Hepatocyte (in vitro differentiated cells): ENCODE measurements at regions not wholly inside any gene's neighbourhood (a gene's known extent, or its start where the extent isn't known, plus 50 kb on each side); places are given as distances from the start of the nearest gene placed in this dataset.

Experiments
- DNase-seq: peaks from one replicate; pipeline ENCODE4 v3.0.0-alpha.2; 2016; ENCODE audit warnings: low spot score
- H2AFZ ChIP-seq: fragments of 200-600 bp; sonication (generic); 2 replicates; pipeline ENCODE4 v1.6.0; 2016; ENCODE audit warnings: antibody characterized with exemption, mild to moderate bottlenecking
- H3K27ac ChIP-seq: fragments of 200-600 bp; sonication (generic); 2 replicates; pipeline ENCODE4 v1.5.1; 2016; ENCODE audit warnings: mild to moderate bottlenecking
- H3K27me3 ChIP-seq: fragments of 200-600 bp; sonication (generic); 2 replicates; pipeline ENCODE4 v1.6.1; 2016
- H3K36me3 ChIP-seq: fragments of 200-600 bp; sonication (generic); replicated peaks from 2 replicates; pipeline ENCODE4 v1.5.1; 2016; ENCODE audit warnings: low read depth; ENCODE audit not compliant: insufficient read depth
- H3K4me1 ChIP-seq: fragments of 200-600 bp; sonication (generic); 2 replicates; pipeline ENCODE4 v1.5.1; 2016; ENCODE audit warnings: mild to moderate bottlenecking, moderate library complexity; ENCODE audit not compliant: insufficient read depth
- H3K4me2 ChIP-seq: fragments of 200-600 bp; sonication (generic); 2 replicates; pipeline ENCODE4 v1.6.0; 2016
- H3K4me3 ChIP-seq: fragments of 200-600 bp; sonication (generic); 2 replicates; pipeline ENCODE4 v1.5.1; 2016; ENCODE audit warnings: mild to moderate bottlenecking
- H3K79me2 ChIP-seq: fragments of 200-600 bp; sonication (generic); 2 replicates; pipeline ENCODE4 v1.6.0; 2017; ENCODE audit warnings: mild to moderate bottlenecking
- H3K9me2 ChIP-seq: fragments of 200-600 bp; sonication (generic); replicated peaks from 2 replicates; pipeline ENCODE4 v1.6.0; 2017; ENCODE audit warnings: mild to moderate bottlenecking; ENCODE audit not compliant: insufficient read depth
- H3K9me3 ChIP-seq: fragments of 200-600 bp; sonication (generic); 2 replicates; pipeline ENCODE4 v1.5.1; 2016; ENCODE audit warnings: low read depth, mild to moderate bottlenecking
- H4K20me1 ChIP-seq: fragments of 200-600 bp; sonication (generic); 2 replicates; pipeline ENCODE4 v1.6.0; 2016; ENCODE audit warnings: mild to moderate bottlenecking; ENCODE audit not compliant: insufficient read depth, poor library complexity, severe bottlenecking
- EZH2 ChIP-seq: fragments of 200-600 bp; sonication (generic); IDR thresholded peaks from 2 replicates; pipeline ENCODE4 v1.6.1; 2016; ENCODE audit warnings: antibody characterized with exemption, mild to moderate bottlenecking, borderline replicate concordance
- EZH2phosphoT487 ChIP-seq: fragments of 200-600 bp; sonication (generic); IDR thresholded peaks from one replicate; pipeline ENCODE4 v1.6.1; 2018; ENCODE audit warnings: antibody characterized with exemption, mild to moderate bottlenecking, low read depth, moderate library complexity; ENCODE audit not compliant: unreplicated experiment, severe bottlenecking
- WGBS: methylation state at CpG from one replicate; pipeline ENCODE4 v1.1.6; 2016; ENCODE audit warnings: low lambda C conversion rate; ENCODE audit errors: missing lambda C conversion rate; 5-methylcytosine and 5-hydroxymethylcytosine counted together
- TF ChIP-seq, protein P1 (sequence below): fragments of 200-600 bp; sonication (generic); IDR thresholded peaks from 2 replicates; pipeline ENCODE4 v1.5.1; 2016; ENCODE audit warnings: antibody characterized with exemption, mild to moderate bottlenecking; ENCODE audit not compliant: poor library complexity

DNA sequence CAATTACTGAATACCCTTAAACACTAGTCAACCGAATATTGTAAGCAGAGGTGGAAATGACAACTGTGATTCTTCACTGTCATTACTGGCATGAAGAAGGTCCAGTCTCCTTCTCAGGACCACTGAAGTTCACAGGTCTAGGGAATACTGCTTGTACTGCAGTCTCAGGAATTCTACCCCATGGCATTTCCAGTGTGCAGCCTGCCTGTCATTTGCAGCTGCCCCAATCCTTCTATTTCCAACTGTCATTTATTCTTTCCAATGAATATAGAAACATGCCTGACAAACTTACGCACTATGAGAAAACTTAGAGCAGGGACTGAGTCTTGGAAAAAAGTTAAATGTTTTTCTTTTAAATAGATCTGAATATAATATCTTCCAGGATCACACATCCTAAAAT, 308.0 kb upstream of the THBS1 start:
- TF ChIP-seq EZH2phosphoT487 (no peak), EZH2 (no peak)
- TF ChIP-seq, protein P1, sequence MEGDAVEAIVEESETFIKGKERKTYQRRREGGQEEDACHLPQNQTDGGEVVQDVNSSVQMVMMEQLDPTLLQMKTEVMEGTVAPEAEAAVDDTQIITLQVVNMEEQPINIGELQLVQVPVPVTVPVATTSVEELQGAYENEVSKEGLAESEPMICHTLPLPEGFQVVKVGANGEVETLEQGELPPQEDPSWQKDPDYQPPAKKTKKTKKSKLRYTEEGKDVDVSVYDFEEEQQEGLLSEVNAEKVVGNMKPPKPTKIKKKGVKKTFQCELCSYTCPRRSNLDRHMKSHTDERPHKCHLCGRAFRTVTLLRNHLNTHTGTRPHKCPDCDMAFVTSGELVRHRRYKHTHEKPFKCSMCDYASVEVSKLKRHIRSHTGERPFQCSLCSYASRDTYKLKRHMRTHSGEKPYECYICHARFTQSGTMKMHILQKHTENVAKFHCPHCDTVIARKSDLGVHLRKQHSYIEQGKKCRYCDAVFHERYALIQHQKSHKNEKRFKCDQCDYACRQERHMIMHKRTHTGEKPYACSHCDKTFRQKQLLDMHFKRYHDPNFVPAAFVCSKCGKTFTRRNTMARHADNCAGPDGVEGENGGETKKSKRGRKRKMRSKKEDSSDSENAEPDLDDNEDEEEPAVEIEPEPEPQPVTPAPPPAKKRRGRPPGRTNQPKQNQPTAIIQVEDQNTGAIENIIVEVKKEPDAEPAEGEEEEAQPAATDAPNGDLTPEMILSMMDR = no peak
- DNase-seq = no peak
- H3K4me2 ChIP-seq = no peak overlapping the region
- no peaks in the 10 kb centered on the region for H3K36me3 ChIP-seq
- no peaks in the 10 kb centered on the region for H3K27me3 ChIP-seq
- H3K4me1 ChIP-seq = peaks cover 17% of the 10 kb centered on the region
- WGBS = 92% methylated on average over 2 of the region's 2 CpGs
- H3K4me3 ChIP-seq = no peak overlapping the region
- H3K27ac ChIP-seq = no peak overlapping the region
- H3K79me2 ChIP-seq = no peaks in the 10 kb centered on the region
- H2AFZ ChIP-seq = no peak overlapping the region
- H3K9me3 ChIP-seq = no peaks in the 10 kb centered on the region
- no peaks in the 10 kb centered on the region for H3K9me2 ChIP-seq
- H4K20me1 ChIP-seq = no peaks in the 10 kb centered on the region

DNA sequence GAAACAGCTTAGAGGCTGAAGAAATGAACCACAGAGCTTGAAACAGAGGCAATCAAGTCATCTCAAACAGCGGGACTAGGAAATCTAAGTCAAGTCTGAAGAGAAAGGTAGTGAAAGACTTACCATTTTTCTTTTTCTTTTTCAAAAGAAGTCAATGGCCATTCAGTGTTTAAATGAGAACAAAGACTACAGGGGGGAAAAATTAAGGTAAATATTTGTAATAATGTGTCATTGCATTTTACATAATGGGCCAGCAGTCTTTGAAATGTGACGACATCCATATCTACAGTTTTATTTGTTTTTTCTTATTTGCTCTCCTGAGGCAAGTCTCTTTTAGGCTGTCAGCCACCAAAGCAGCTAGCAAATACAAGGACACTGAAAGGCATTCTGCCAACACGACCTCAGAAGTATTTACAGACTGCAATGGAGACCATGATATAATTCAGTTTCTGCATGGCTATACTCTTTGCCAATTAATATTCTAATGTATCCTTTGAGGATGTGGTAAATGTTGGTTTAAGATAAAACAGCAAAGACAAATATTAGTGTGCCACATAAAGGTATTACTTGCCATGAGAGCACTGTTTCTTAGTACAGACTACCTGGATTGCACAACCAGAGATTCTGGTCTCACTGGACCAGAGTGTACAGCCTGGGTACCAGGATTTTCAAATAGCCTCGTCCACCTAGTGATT, 307.0 kb upstream of the THBS1 start:
- Histone ChIP-seq H3K9me2 (no peaks in the 10 kb centered on the region), H2AFZ (no peak overlapping the region), H3K4me1 (peaks cover 17% of the 10 kb centered on the region), H3K27me3 (no peaks in the 10 kb centered on the region), H3K4me3 (no peak overlapping the region), H3K9me3 (no peaks in the 10 kb centered on the region), H4K20me1 (no peaks in the 10 kb centered on the region), H3K27ac (peak overlapping the region; percentile 78), H3K79me2 (no peaks in the 10 kb centered on the region), H3K36me3 (no peaks in the 10 kb centered on the region), H3K4me2 (peak overlapping the region; percentile 21)
- DNase-seq = peak; percentile 64
- TF ChIP-seq EZH2 (no peak), EZH2phosphoT487 (no peak)
- TF ChIP-seq, protein P1 = no peak
- WGBS = 34% methylated on average over 4 of the region's 4 CpGs

DNA sequence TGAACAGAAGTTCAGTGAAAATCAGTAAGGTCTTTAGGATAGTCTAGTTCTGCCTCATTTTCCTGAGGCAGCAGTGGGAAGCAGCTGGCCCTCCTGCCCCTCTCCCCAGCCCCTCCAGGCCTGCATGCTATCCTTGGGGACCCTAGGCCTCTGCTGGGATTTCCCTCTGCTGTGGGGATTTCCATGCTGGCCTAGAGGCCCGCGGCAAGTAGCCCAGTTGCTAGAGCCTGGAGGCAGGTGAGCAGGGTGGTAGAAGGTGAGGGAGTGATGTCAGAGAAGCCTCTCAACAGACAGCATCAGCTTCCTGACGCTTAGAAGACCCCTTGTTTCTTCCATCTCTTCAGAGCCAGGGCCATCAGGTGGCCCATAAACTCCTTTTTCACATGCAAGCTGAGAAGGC, 305.8 kb upstream of the THBS1 start:
- DNase-seq = no peak
- Histone ChIP-seq H3K36me3 (no peaks in the 10 kb centered on the region), H3K4me1 (peaks cover 17% of the 10 kb centered on the region), H3K4me2 (no peak overlapping the region), H3K4me3 (no peak overlapping the region), H3K9me2 (no peaks in the 10 kb centered on the region), H3K27ac (peak overlapping the region; percentile 31), H3K27me3 (no peaks in the 10 kb centered on the region), H2AFZ (no peak overlapping the region), H4K20me1 (no peaks in the 10 kb centered on the region), H3K9me3 (no peaks in the 10 kb centered on the region), H3K79me2 (no peaks in the 10 kb centered on the region)
- 71% methylated on average over 3 of the region's 3 CpGs for WGBS
- no peak for TF ChIP-seq EZH2
- TF ChIP-seq, protein P1 = no peak

DNA sequence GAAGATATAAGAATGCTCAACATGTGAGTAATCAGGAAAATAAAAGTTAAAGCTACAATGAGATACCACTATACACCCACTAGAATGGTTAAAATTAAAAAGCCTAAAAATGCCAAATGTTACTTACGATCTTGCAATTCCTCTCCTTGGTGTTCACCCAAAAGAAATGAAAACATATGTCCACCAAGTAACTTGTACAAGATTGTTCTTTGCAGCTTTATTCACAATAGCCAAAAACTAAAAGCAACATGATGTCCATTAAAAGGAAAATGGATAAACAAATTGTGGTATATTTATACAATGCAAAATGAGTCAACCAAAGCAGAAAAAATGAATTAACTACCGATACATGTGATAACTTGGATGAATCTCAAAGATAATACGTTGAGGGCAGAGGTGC, 301.6 kb upstream of the THBS1 start:
- Histone ChIP-seq H3K4me3 (no peak overlapping the region), H3K27ac (no peak overlapping the region), H3K4me2 (no peak overlapping the region), H3K36me3 (no peaks in the 10 kb centered on the region), H2AFZ (no peak overlapping the region), H3K79me2 (no peaks in the 10 kb centered on the region), H3K9me3 (no peaks in the 10 kb centered on the region), H4K20me1 (no peaks in the 10 kb centered on the region), H3K27me3 (no peaks in the 10 kb centered on the region), H3K9me2 (no peaks in the 10 kb centered on the region), H3K4me1 (peaks cover 12% of the 10 kb centered on the region)
- TF ChIP-seq, protein P1 = no peak
- TF ChIP-seq EZH2phosphoT487 (no peak), EZH2 (no peak)
- WGBS = 67% methylated on average over 3 of the region's 3 CpGs
- no peak for DNase-seq
